HEK293T (cell line): ENCODE measurements at regions not wholly inside any gene's neighbourhood (a gene's known extent, or its start where the extent isn't known, plus 50 kb on each side); places are given as distances from the start of the nearest gene placed in this dataset.

Experiments
- CTCF ChIA-PET: fragments of 350-600 bp; formaldehyde crosslinking; extraction: SDS; loops from one replicate; lab custom pipeline; 2021; ENCODE audit warnings: antibody characterized with exemption, inconsistent platforms; lab: Yijun Ruan, JAX
- POLR2A ChIA-PET: fragments of 350-600 bp; formaldehyde crosslinking; extraction: SDS; loops from one replicate; lab custom pipeline; 2020; ENCODE audit warnings: antibody characterized with exemption, inconsistent platforms; lab: Yijun Ruan, JAX
- DNase-seq: peaks from one replicate; pipeline ENCODE4 v3.0.0; 2012; ENCODE audit warnings: mixed read lengths; ENCODE audit errors: extremely low spot score
- ARNT ChIP-seq: fragments of 450-650 bp; IDR thresholded peaks from 2 replicates; pipeline ENCODE4 v1.6.1; 2017; ENCODE audit warnings: mild to moderate bottlenecking
- BHLHE40 ChIP-seq: fragments of 450-650 bp; IDR thresholded peaks from 2 replicates; pipeline ENCODE4 v1.6.1; 2016; ENCODE audit warnings: mild to moderate bottlenecking, moderate library complexity, borderline replicate concordance
- CTBP1 ChIP-seq: fragments of 450-650 bp; IDR thresholded peaks from 2 replicates; pipeline ENCODE4 v1.6.1; 2016; ENCODE audit warnings: borderline replicate concordance
- ELF4 ChIP-seq: fragments of 450-650 bp; IDR thresholded peaks from 2 replicates; pipeline ENCODE4 v1.6.1; 2017; ENCODE audit warnings: antibody characterized with exemption
- FOXA1 ChIP-seq: fragments of 450-650 bp; IDR thresholded peaks from 2 replicates; pipeline ENCODE4 v1.6.1; 2016; ENCODE audit warnings: mild to moderate bottlenecking
- FOXK2 ChIP-seq: fragments of 450-650 bp; IDR thresholded peaks from 2 replicates; pipeline ENCODE4 v1.6.1; 2016; ENCODE audit warnings: mild to moderate bottlenecking
- FOXM1 ChIP-seq: fragments of 450-650 bp; IDR thresholded peaks from 2 replicates; pipeline ENCODE4 v1.6.1; 2017; ENCODE audit warnings: mild to moderate bottlenecking, borderline replicate concordance
- HDGF ChIP-seq: fragments of 450-650 bp; IDR thresholded peaks from 2 replicates; pipeline ENCODE4 v1.6.1; 2017; ENCODE audit warnings: antibody characterized with exemption, borderline replicate concordance
- L3MBTL2 ChIP-seq: fragments of 450-650 bp; conservative IDR thresholded peaks from 2 replicates; pipeline ENCODE4 v1.6.1; 2016; ENCODE audit warnings: mild to moderate bottlenecking
- LEF1 ChIP-seq: fragments of 450-650 bp; IDR thresholded peaks from 2 replicates; pipeline ENCODE4 v1.6.1; 2017; ENCODE audit warnings: mild to moderate bottlenecking, borderline replicate concordance
- NFRKB ChIP-seq: fragments of 450-650 bp; IDR thresholded peaks from 2 replicates; pipeline ENCODE4 v1.6.1; 2016; ENCODE audit warnings: mild to moderate bottlenecking, moderate library complexity
- SP1 ChIP-seq: fragments of 450-650 bp; IDR thresholded peaks from 2 replicates; pipeline ENCODE4 v1.6.1; 2017
- SUZ12 ChIP-seq: fragments of 450-650 bp; IDR thresholded peaks from 2 replicates; pipeline ENCODE4 v1.6.1; 2016; ENCODE audit warnings: mild to moderate bottlenecking
- TARDBP ChIP-seq: fragments of 450-650 bp; IDR thresholded peaks from 2 replicates; pipeline ENCODE4 v1.6.1; 2016
- ZNF384 ChIP-seq: fragments of 450-650 bp; IDR thresholded peaks from 2 replicates; pipeline ENCODE4 v1.6.1; 2016
- TF ChIP-seq, protein P1 (sequence below): fragments of 450-650 bp; IDR thresholded peaks from 2 replicates; pipeline ENCODE4 v1.6.1; 2016

DNA sequence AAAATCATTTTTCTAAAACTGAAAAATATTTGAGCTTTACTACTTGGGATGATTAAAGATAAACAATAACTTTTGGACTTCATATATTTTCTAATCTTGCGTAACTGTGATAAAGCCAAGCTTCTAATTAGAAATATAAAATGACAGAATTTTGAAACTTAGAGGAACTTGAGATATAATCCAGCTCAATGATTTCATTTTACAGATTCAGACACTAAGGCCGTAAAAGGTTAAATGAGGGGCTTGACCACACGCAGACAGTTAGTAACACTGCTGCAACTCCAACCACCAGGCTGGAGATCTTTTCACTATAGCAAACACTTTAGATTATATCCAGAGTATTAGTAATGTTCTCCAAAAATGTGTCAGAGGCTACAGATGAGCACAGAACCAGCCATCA lies 445.5 kb downstream of the ZEB2 start:
- DNase-seq: no peak
- TF ChIP-seq CTBP1 (no peak), L3MBTL2 (no peak), FOXA1 (no peak), FOXM1 (no peak), BHLHE40 (no peak), ARNT (no peak), FOXK2 (no peak), HDGF (no peak), NFRKB (no peak), ZNF384 (no peak), LEF1 (no peak), SP1 (no peak)
- TF ChIP-seq, protein P1, sequence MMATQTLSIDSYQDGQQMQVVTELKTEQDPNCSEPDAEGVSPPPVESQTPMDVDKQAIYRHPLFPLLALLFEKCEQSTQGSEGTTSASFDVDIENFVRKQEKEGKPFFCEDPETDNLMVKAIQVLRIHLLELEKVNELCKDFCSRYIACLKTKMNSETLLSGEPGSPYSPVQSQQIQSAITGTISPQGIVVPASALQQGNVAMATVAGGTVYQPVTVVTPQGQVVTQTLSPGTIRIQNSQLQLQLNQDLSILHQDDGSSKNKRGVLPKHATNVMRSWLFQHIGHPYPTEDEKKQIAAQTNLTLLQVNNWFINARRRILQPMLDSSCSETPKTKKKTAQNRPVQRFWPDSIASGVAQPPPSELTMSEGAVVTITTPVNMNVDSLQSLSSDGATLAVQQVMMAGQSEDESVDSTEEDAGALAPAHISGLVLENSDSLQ: no peak
- ChIA-PET POLR2A (no interaction called here), CTCF (no interaction called here)

- DNase-seq: no peak
- CTCF ChIA-PET: no interaction called here
- TF ChIP-seq FOXM1 (no peak), L3MBTL2 (no peak), HDGF (no peak)
- POLR2A ChIA-PET: no interaction called here
Measured at GRCh38 chr2:144071461-144071860, 448.5 kb downstream of the ZEB2 start.

DNA sequence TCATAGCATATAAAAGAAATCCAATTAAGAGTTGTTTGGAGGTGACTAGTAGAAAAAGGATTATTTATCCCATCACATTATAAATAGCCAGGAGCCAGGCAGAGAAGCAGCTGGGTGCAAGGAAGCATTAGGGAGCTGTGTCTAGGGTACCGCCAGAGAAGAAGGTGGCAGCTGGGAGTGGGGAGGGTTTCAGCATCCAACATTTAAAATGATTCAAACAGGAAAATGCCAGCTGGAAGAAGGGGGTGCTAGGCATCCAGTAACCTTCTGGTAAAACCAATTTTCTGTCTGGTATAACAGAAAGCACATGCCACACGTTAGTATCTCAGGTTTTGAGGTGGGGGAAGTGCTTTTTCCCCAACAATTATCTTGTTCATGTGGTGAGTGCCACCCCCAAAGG lies 452.4 kb downstream of the ZEB2 start:
- no peak for DNase-seq
- ChIA-PET CTCF (no interaction called here), POLR2A (no interaction called here)
- no peak for TF ChIP-seq FOXM1
- TF ChIP-seq L3MBTL2: no peak
- TF ChIP-seq ZNF384: no peak
- TF ChIP-seq ELF4: no peak
- no peak for TF ChIP-seq SUZ12

DNA sequence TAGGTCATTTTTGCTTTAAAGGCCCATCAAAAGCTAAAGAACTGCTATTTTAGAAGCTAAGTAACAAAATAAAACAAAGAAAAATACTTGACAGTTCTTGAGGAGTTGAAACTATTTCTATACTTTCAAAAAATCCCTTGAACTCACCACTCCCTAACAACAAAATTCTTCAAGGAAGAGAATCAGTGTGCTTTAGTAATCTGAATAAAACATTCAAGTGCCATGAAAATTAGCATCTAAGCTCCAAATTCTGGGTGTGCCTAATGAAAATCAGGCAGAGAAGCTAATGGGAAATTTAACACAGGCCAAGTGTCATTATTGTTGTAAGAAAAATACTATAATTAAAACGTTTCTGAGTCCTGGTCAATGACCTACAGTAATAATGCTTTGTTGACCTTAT lies 456.3 kb downstream of the ZEB2 start:
- DNase-seq: no peak
- TF ChIP-seq ELF4: no peak
- ChIA-PET POLR2A (no interaction called here), CTCF (no interaction called here)

GRCh38 chr2:144054911-144055310 lies 465.0 kb downstream of the ZEB2 start:
- ChIA-PET CTCF (no interaction called here), POLR2A (no interaction called here)
- no peak for DNase-seq
- no peak for TF ChIP-seq FOXA1
- no peak for TF ChIP-seq TARDBP
- TF ChIP-seq NFRKB: no peak
- TF ChIP-seq CTBP1: no peak
- TF ChIP-seq ELF4: no peak
- TF ChIP-seq SUZ12: no peak
- TF ChIP-seq L3MBTL2: no peak
- no peak for TF ChIP-seq HDGF
- TF ChIP-seq FOXM1: no peak

GRCh38 chr2:144052083-144052482 lies 467.8 kb downstream of the ZEB2 start:
- ChIA-PET CTCF (no interaction called here), POLR2A (no interaction called here)
- no peak for DNase-seq
- TF ChIP-seq SUZ12 (no peak), LEF1 (no peak), FOXK2 (no peak), NFRKB (no peak), SP1 (no peak)

DNA sequence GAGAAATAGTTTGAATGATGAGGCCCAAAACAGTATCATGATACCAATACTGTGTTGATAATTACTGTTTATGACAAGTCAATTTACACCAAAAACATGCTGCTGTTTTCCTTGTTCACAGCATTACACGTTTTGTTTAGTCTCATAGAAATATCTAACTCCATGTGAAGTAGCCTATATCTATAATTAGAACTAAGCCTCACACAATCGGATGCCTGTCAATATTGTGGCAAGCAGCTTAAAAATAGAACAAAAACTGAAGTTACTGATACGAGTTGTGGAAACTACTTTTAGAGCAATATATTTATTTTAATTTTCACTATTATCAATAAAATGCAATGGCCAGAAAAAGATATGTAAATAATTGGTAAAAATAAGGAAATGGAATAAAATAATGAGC lies 470.8 kb downstream of the ZEB2 start:
- TF ChIP-seq HDGF (no peak), SUZ12 (no peak), L3MBTL2 (no peak), FOXK2 (no peak), TARDBP (no peak), BHLHE40 (no peak), LEF1 (no peak), ELF4 (no peak), CTBP1 (no peak), FOXM1 (no peak), ZNF384 (no peak), NFRKB (no peak), ARNT (no peak), SP1 (no peak), FOXA1 (no peak)
- TF ChIP-seq, protein P1: no peak
- POLR2A ChIA-PET: no interaction called here
- CTCF ChIA-PET: no interaction called here
- no peak for DNase-seq

- POLR2A ChIA-PET: no interaction called here
- CTCF ChIA-PET: no interaction called here
- TF ChIP-seq ELF4 (no peak), FOXK2 (no peak), L3MBTL2 (no peak), FOXA1 (no peak), ZNF384 (no peak), SP1 (no peak), BHLHE40 (no peak), HDGF (no peak), FOXM1 (no peak), TARDBP (no peak)
- no peak for DNase-seq
Measured at GRCh38 chr2:144048631-144049060, 471.3 kb downstream of the ZEB2 start.
